HepG2 (cell line): ENCODE measurements at regions not wholly inside any gene's neighbourhood (a gene's known extent, or its start where the extent isn't known, plus 50 kb on each side); places are given as distances from the start of the nearest gene placed in this dataset.

Experiments
- AHR ChIP-seq: IDR thresholded peaks from 2 replicates; pipeline ENCODE4 v1.6.1; 2018; ENCODE audit warnings: missing genetic modification reagents, missing compliant biosample characterization
- EZH2 ChIP-seq: conservative IDR thresholded peaks from 2 replicates; pipeline ENCODE4 v1.6.1; 2012; ENCODE audit warnings: mild to moderate bottlenecking, low read depth, low read length, moderate library complexity
- FOXC1 ChIP-seq: sonication (generic); formaldehyde crosslinking; IDR thresholded peaks from 2 replicates; pipeline ENCODE4 v1.8.0; 2022; ENCODE audit warnings: mild to moderate bottlenecking, missing genetic modification reagents, borderline replicate concordance
- GABPB1 ChIP-seq: IDR thresholded peaks from 2 replicates; pipeline ENCODE4 v1.6.1; 2016; ENCODE audit warnings: mild to moderate bottlenecking, missing genetic modification reagents, moderate library complexity, missing compliant biosample characterization
- POLR2G ChIP-seq: fragments of 200-400 bp; formaldehyde crosslinking; IDR thresholded peaks from 2 replicates; pipeline ENCODE4 v1.6.1; 2018; ENCODE audit warnings: mild to moderate bottlenecking, low read depth, low read length, moderate library complexity
- TCF7L2 ChIP-seq: IDR thresholded peaks from 2 replicates; pipeline ENCODE4 v1.6.1; 2011; ENCODE audit warnings: mild to moderate bottlenecking, low read depth, low read length, moderate library complexity
- ZBTB8A ChIP-seq: sonication (generic); formaldehyde crosslinking; IDR thresholded peaks from 2 replicates; pipeline ENCODE4 v1.4.0; 2020; ENCODE audit warnings: mild to moderate bottlenecking, low read depth, missing genetic modification reagents, borderline replicate concordance
- ZC3H4 ChIP-seq: sonication (generic); formaldehyde crosslinking; IDR thresholded peaks from 2 replicates; pipeline ENCODE4 v1.4.0; 2020; ENCODE audit warnings: missing genetic modification reagents, borderline replicate concordance
- ZFAT ChIP-seq: sonication (generic); formaldehyde crosslinking; conservative IDR thresholded peaks from 2 replicates; pipeline ENCODE4 v1.8.1; 2023; ENCODE audit warnings: missing genetic modification reagents, inconsistent platforms
- TF ChIP-seq, protein P1 (sequence below): sonication (generic); formaldehyde crosslinking; IDR thresholded peaks from 2 replicates; pipeline ENCODE4 v1.5.0; 2020; ENCODE audit warnings: mild to moderate bottlenecking, missing genetic modification reagents, moderate library complexity
- TF ChIP-seq, protein P2 (sequence below): sonication (generic); formaldehyde crosslinking; conservative IDR thresholded peaks from 2 replicates; pipeline ENCODE4 v1.8.0; 2022; ENCODE audit warnings: low read depth, missing genetic modification reagents

DNA sequence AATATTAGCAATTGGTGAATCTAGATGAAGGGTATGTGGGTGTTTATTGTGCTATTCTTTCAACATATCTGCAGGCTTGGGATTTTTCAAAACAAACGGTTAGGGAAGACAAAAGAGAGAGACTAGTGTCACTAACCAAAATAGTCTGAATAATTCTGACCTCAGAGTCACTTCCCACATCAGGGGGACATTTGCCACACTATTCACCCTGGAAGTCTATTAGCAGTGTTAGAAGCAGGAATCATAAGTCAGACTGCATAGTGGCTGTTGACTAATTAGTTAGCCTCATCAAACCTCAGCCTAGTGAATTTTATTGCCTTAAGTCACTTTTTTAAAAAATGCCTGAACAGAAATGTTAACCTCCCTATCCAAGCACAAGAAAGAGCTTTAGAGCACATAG is 169.2 kb upstream of the RGMB start:
- TF ChIP-seq POLR2G (no peak), ZBTB8A (CRISPR knock-in tag) (no peak), GABPB1 (CRISPR knock-in tag) (no peak), ZFAT (no peak), EZH2 (no peak), ZC3H4 (no peak), AHR (CRISPR knock-in tag) (no peak), TCF7L2 (no peak), FOXC1 (CRISPR knock-in tag) (no peak)
- TF ChIP-seq, protein P1, sequence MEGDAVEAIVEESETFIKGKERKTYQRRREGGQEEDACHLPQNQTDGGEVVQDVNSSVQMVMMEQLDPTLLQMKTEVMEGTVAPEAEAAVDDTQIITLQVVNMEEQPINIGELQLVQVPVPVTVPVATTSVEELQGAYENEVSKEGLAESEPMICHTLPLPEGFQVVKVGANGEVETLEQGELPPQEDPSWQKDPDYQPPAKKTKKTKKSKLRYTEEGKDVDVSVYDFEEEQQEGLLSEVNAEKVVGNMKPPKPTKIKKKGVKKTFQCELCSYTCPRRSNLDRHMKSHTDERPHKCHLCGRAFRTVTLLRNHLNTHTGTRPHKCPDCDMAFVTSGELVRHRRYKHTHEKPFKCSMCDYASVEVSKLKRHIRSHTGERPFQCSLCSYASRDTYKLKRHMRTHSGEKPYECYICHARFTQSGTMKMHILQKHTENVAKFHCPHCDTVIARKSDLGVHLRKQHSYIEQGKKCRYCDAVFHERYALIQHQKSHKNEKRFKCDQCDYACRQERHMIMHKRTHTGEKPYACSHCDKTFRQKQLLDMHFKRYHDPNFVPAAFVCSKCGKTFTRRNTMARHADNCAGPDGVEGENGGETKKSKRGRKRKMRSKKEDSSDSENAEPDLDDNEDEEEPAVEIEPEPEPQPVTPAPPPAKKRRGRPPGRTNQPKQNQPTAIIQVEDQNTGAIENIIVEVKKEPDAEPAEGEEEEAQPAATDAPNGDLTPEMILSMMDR (CRISPR knock-in tag), result no peak
- TF ChIP-seq, protein P2, sequence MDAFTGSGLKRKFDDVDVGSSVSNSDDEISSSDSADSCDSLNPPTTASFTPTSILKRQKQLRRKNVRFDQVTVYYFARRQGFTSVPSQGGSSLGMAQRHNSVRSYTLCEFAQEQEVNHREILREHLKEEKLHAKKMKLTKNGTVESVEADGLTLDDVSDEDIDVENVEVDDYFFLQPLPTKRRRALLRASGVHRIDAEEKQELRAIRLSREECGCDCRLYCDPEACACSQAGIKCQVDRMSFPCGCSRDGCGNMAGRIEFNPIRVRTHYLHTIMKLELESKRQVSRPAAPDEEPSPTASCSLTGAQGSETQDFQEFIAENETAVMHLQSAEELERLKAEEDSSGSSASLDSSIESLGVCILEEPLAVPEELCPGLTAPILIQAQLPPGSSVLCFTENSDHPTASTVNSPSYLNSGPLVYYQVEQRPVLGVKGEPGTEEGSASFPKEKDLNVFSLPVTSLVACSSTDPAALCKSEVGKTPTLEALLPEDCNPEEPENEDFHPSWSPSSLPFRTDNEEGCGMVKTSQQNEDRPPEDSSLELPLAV, result no peak
